Hematopoietic multipotent progenitor cell treated with erythropoietin and hydrocortisone succinate and interleukin-3 and kit ligand, for 6 days (in vitro differentiated cells): ENCODE measurements at regions not wholly inside any gene's neighbourhood (a gene's known extent, or its start where the extent isn't known, plus 50 kb on each side); places are given as distances from the start of the nearest gene placed in this dataset.

Experiments used
- DNase-seq: peaks from one replicate; pipeline ENCODE4 v3.0.0-alpha.2; 2015

DNA sequence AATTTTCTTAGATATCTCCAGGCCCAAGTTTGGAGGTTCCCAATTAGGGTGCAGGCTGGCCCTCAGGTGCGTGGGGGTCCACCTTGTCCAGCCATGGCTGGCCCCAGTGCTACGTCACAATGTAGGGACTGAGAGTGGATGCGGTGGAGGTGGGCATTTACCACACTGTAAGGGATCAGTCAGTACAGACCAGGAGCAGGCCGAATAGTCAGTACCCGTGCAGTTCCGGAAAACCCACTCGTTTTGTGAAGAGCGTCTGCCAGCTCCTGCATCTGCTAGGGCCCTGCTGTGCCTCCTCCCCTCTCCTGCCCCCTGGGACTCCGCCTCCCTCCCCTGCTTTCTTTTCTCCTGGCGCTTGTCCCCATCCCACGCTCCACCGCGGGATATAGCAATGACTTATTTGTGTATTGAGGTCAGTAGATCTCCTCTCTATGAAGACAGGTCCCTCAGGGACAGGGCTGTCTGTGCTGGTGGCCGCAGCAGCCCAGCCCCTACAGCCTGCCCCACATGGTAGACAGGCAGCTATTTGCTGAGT lies 50.4 kb upstream of the SEPTIN5 start:
- no peak for DNase-seq

DNA sequence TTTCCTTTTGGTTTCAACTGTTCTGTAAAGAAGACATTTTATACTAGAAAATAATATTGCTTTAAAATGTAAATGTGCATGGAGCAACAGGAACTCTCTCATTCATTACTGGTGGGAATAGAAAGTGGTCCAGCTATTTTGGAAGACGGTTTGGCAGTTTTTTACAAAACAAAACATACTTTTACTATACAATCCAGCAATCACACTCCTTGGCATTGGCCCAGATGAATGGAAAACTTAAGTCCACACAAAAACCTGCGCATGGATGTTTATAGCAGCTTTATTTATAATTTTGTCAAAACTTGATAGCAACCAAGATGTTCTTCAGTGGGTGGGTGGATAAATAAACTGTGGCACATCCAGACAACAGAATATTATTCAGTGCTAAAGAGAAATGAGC lies 49.9 kb upstream of the SEPTIN5 start:
- no peak for DNase-seq
